ENCODE measurements at regions not wholly inside any gene's neighbourhood (a gene's known extent, or its start where the extent isn't known, plus 50 kb on each side); places are given as distances from the start of the nearest gene placed in this dataset.
"Not testable (repeated sequence)": the region's sequence is repeated elsewhere in the genome, so short reads cannot be mapped to it uniquely, and the experiment has no call there.

DNA sequence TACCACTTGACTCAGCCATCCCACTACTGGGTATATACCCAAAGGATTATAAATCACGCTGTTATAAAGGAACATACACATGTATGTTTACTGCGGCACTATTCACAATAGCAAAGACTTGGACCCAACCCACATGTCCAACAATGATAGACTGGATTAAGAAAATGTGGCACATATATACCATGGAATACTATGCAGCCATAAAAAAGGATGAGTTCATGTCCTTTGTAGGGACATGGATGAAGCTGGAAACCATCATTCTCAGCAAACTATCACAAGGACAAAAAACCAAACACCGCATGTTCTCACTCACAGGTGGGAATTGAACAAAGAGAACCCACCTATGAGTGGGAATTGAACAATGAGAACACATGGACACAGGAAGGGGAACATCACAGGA lies 387.6 kb downstream of the RAD51AP2 start:
- DNase-seq; H3K79me2 ChIP-seq (ENCODE audit: low read length); H3K4me3 ChIP-seq (ENCODE audit: low read length); H2AFZ ChIP-seq (ENCODE audit: low read length); H3K27ac ChIP-seq (ENCODE audit: low read length); H3K4me1 ChIP-seq (ENCODE audit: low read length); H3K9me3 ChIP-seq (ENCODE audit: low read length); H3K36me3 ChIP-seq (ENCODE audit: insufficient read depth, low read length); H3K4me2 ChIP-seq (ENCODE audit: low read depth, low read length, poor library complexity, severe bottlenecking); H3K27me3 ChIP-seq (ENCODE audit: low read length); H3K9ac ChIP-seq (ENCODE audit: low read length); H3K9me2 ChIP-seq (replicated peaks; ENCODE audit: insufficient read depth, low read length); H4K20me1 ChIP-seq (ENCODE audit: insufficient read depth, low read depth, low read length): not testable (repeated sequence)

DNA sequence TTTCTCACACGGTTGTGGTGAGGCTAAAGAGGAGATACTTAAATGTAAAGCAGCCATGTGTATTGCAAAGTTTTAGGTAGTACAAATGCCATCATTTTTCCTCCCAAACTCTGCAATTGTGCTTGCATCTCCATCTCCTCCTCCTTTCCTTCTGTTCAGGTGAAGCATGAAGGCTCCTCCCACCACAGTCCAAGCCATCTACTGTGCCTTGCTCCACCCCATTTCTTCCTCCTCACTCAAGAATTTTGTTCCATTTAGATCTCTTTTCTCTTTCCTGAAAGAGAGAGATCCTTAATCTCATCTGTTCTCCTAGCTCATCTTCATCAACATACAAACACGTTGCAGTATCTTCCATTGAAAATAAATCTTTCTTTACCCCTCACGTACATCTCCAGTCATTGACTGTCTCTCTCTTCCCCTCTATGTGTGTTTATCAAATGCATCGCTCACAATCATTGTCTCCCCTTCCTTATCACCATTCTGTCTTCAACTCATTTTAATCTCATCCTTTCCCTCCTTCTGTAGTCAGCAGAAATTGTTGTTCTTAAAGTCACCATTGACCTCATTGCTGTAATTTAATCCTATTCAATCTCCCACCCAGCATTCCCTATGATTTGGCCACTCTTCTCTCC lies 392.1 kb downstream of the RAD51AP2 start:
- no peak overlapping the region for H2AFZ ChIP-seq (ENCODE audit: low read length)
- H3K9me2 ChIP-seq (replicated peaks; ENCODE audit: insufficient read depth, low read length) = no peaks in the 10 kb centered on the region
- H3K4me2 ChIP-seq (ENCODE audit: low read depth, low read length, poor library complexity, severe bottlenecking) = no peak overlapping the region
- H3K36me3 ChIP-seq (ENCODE audit: insufficient read depth, low read length) = no peaks in the 10 kb centered on the region
- no peak overlapping the region for H3K4me3 ChIP-seq (ENCODE audit: low read length)
- no peak overlapping the region for H3K27ac ChIP-seq (ENCODE audit: low read length)
- H3K9ac ChIP-seq (ENCODE audit: low read length) = no peak overlapping the region
- DNase-seq = no peak
- no peaks in the 10 kb centered on the region for H3K27me3 ChIP-seq (ENCODE audit: low read length)
- H3K79me2 ChIP-seq (ENCODE audit: low read length) = no peaks in the 10 kb centered on the region
- H3K9me3 ChIP-seq (ENCODE audit: low read length) = no peaks in the 10 kb centered on the region
- H4K20me1 ChIP-seq (ENCODE audit: insufficient read depth, low read depth, low read length) = no peaks in the 10 kb centered on the region
- no peaks in the 10 kb centered on the region for H3K4me1 ChIP-seq (ENCODE audit: low read length)

DNA sequence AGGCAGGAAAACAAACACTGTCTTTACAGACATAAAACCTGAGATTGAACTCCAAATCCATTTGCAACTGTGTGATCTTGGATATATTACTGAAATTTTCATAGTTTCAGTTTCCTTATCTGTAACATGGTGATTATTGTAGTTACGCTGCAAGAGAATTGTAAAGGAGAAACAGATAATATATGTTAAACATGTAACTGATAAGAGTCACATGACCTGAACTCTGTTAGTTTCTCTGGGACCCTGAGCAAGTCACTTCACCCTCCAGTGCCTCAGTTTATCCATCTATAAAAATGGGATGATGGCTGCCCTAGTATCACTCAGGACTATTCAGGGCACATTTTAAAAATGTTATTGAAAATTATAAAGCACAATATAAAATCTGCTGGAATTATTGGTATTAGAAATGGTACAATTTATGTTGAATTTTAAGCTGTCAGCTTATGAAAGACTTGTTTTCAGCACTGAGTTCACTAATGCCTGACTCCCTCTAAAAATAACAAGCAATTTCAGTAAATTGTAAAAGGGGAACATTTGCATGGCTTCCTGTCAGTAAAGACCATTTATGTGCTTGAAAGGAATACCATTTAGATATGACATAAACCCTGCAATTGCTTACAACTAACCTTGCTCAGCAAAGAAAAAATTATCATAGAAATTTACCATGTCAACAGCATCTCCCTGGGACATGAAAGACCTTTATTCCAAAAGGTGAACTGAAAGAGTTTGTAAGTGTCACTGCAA lies 393.5 kb downstream of the RAD51AP2 start:
- Histone ChIP-seq H3K4me3 (ENCODE audit: low read length) (no peak overlapping the region), H2AFZ (ENCODE audit: low read length) (no peak overlapping the region), H3K79me2 (ENCODE audit: low read length) (no peaks in the 10 kb centered on the region)

DNA sequence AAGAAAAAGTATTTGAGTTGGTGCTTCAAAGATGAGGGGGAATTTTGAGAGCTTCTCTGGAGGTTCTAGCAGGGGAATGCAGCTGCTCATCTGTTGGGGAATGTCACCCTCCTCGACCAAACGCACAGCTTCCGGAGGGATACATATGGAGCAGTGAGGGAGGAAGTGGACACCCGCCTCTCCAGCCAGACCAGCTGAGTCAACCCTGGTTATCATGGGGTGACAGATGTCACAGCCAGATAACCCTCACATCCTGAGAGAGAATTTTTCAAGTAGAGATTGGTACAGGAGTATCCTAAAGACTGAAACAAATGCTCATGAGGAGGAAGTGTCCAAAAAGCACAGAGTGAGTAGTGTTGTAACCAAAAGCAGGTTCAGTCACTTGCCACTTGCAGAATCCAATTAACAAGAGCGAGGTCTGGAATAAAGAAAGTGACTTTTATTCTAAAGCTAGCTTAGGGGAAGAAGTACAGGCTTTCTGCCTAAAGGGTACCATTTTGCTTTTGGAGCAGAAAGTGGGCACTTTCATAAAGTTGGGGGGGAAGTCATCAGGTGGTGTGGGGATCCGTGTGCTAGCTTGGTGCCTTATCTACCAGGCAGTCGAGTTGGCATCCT lies 395.2 kb downstream of the RAD51AP2 start:
- no peak for DNase-seq
- Histone ChIP-seq H3K4me3 (ENCODE audit: low read length) (no peak overlapping the region), H3K9me2 (replicated peaks; ENCODE audit: insufficient read depth, low read length) (no peaks in the 10 kb centered on the region), H3K27ac (ENCODE audit: low read length) (no peak overlapping the region), H4K20me1 (ENCODE audit: insufficient read depth, low read depth, low read length) (no peaks in the 10 kb centered on the region), H3K4me1 (ENCODE audit: low read length) (no peaks in the 10 kb centered on the region), H3K9me3 (ENCODE audit: low read length) (no peaks in the 10 kb centered on the region), H3K27me3 (ENCODE audit: low read length) (no peaks in the 10 kb centered on the region), H2AFZ (ENCODE audit: low read length) (no peak overlapping the region), H3K4me2 (ENCODE audit: low read depth, low read length, poor library complexity, severe bottlenecking) (no peak overlapping the region), H3K79me2 (ENCODE audit: low read length) (no peaks in the 10 kb centered on the region), H3K36me3 (ENCODE audit: insufficient read depth, low read length) (no peaks in the 10 kb centered on the region), H3K9ac (ENCODE audit: low read length) (no peak overlapping the region)

More for the DNA sequence above, 393.5 kb downstream of the RAD51AP2 start:
- Histone ChIP-seq H3K4me1 (ENCODE audit: low read length) (no peaks in the 10 kb centered on the region), H3K36me3 (ENCODE audit: insufficient read depth, low read length) (no peaks in the 10 kb centered on the region), H3K9me3 (ENCODE audit: low read length) (no peaks in the 10 kb centered on the region), H3K27ac (ENCODE audit: low read length) (no peak overlapping the region), H3K4me2 (ENCODE audit: low read depth, low read length, poor library complexity, severe bottlenecking) (no peak overlapping the region), H3K9ac (ENCODE audit: low read length) (no peak overlapping the region), H3K9me2 (replicated peaks; ENCODE audit: insufficient read depth, low read length) (no peaks in the 10 kb centered on the region), H4K20me1 (ENCODE audit: insufficient read depth, low read depth, low read length) (no peaks in the 10 kb centered on the region), H3K27me3 (ENCODE audit: low read length) (no peaks in the 10 kb centered on the region)
- DNase-seq = no peak

DNA sequence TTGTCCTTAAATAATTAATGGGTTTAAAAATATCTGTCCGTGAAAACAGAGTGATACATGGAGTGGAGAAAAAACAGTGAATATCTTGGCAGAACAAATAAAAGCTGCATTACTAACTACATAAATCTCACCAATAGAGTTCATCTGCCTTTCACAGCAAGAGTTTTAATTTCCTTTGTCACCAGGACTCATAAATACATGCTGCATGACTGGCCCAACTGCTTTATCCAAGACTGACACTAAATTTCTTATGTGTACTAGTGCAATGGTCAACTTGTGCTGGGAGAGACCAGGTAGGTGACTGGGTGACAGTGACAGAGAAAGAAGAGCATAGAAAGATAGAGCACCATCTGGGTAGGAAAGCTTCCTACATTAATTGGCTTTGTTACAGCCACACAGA lies 402.8 kb downstream of the RAD51AP2 start:
- no peak overlapping the region for H3K4me3 ChIP-seq (ENCODE audit: low read length)
- no peak overlapping the region for H3K27ac ChIP-seq (ENCODE audit: low read length)
- H3K9me3 ChIP-seq (ENCODE audit: low read length) = no peaks in the 10 kb centered on the region
- no peaks in the 10 kb centered on the region for H3K79me2 ChIP-seq (ENCODE audit: low read length)
- no peaks in the 10 kb centered on the region for H3K27me3 ChIP-seq (ENCODE audit: low read length)
- no peaks in the 10 kb centered on the region for H3K36me3 ChIP-seq (ENCODE audit: insufficient read depth, low read length)
- no peaks in the 10 kb centered on the region for H3K9me2 ChIP-seq (replicated peaks; ENCODE audit: insufficient read depth, low read length)
- H4K20me1 ChIP-seq (ENCODE audit: insufficient read depth, low read depth, low read length) = no peaks in the 10 kb centered on the region
- H2AFZ ChIP-seq (ENCODE audit: low read length) = no peak overlapping the region
- no peaks in the 10 kb centered on the region for H3K4me1 ChIP-seq (ENCODE audit: low read length)
- no peak for DNase-seq
- H3K9ac ChIP-seq (ENCODE audit: low read length) = no peak overlapping the region
- H3K4me2 ChIP-seq (ENCODE audit: low read depth, low read length, poor library complexity, severe bottlenecking) = no peak overlapping the region

DNA sequence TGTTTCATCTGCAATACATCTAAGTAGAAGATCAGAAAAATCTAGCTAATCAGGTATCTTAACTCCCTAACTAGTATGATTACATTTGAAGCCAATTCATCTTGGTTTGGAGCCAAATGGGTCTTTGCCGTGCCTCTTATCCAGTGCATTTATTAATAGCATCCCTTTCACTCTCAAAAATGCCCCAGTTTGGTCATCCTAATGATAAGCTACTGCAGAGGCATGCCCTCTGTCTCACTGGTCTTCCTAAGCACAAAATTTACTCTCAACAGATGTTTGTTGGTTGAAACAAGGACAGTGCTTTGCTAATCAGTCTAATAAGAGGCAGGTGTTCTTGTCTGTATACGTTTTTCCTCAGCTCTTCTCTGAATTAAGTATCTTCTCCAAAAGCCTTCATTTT lies 403.2 kb downstream of the RAD51AP2 start:
- H3K9me2 ChIP-seq (replicated peaks; ENCODE audit: insufficient read depth, low read length) = no peaks in the 10 kb centered on the region
- H3K4me3 ChIP-seq (ENCODE audit: low read length) = no peak overlapping the region
- no peaks in the 10 kb centered on the region for H3K27me3 ChIP-seq (ENCODE audit: low read length)
- no peak overlapping the region for H3K4me2 ChIP-seq (ENCODE audit: low read depth, low read length, poor library complexity, severe bottlenecking)
- H4K20me1 ChIP-seq (ENCODE audit: insufficient read depth, low read depth, low read length) = no peaks in the 10 kb centered on the region
- H2AFZ ChIP-seq (ENCODE audit: low read length) = no peak overlapping the region
- no peaks in the 10 kb centered on the region for H3K79me2 ChIP-seq (ENCODE audit: low read length)
- no peak for DNase-seq
- no peak overlapping the region for H3K27ac ChIP-seq (ENCODE audit: low read length)
- H3K36me3 ChIP-seq (ENCODE audit: insufficient read depth, low read length) = no peaks in the 10 kb centered on the region
- H3K9ac ChIP-seq (ENCODE audit: low read length) = no peak overlapping the region
- no peaks in the 10 kb centered on the region for H3K9me3 ChIP-seq (ENCODE audit: low read length)
- no peaks in the 10 kb centered on the region for H3K4me1 ChIP-seq (ENCODE audit: low read length)

DNA sequence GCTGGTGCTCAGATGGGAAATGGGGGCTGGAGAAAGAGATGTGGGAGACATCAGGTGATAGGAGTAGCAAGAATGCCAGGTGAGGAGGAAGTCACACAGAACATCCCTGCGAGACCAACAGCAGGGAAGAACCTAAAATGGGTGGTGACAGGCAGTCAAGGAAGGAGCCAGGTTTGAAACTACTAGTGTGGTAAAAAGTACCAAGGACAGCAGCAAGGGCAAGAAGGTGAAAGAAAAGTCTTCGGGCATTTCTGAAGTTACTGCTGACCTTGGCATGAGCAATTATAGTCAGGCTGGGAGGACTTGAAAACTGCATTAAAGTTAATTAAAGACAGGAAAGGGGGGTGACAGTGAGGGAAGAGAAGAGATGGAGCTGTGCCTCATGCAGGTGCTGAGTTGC lies 410.4 kb downstream of the RAD51AP2 start:
- no peaks in the 10 kb centered on the region for H3K9me3 ChIP-seq (ENCODE audit: low read length)
- DNase-seq = no peak
- no peaks in the 10 kb centered on the region for H3K79me2 ChIP-seq (ENCODE audit: low read length)
- H3K4me3 ChIP-seq (ENCODE audit: low read length) = no peak overlapping the region
- no peaks in the 10 kb centered on the region for H4K20me1 ChIP-seq (ENCODE audit: insufficient read depth, low read depth, low read length)
- H2AFZ ChIP-seq (ENCODE audit: low read length) = no peak overlapping the region
- no peaks in the 10 kb centered on the region for H3K36me3 ChIP-seq (ENCODE audit: insufficient read depth, low read length)
- H3K27ac ChIP-seq (ENCODE audit: low read length) = no peak overlapping the region
- H3K27me3 ChIP-seq (ENCODE audit: low read length) = no peaks in the 10 kb centered on the region
- no peak overlapping the region for H3K9ac ChIP-seq (ENCODE audit: low read length)
- H3K9me2 ChIP-seq (replicated peaks; ENCODE audit: insufficient read depth, low read length) = no peaks in the 10 kb centered on the region
- peaks cover 5% of the 10 kb centered on the region for H3K4me1 ChIP-seq (ENCODE audit: low read length)
- H3K4me2 ChIP-seq (ENCODE audit: low read depth, low read length, poor library complexity, severe bottlenecking) = no peak overlapping the region

DNA sequence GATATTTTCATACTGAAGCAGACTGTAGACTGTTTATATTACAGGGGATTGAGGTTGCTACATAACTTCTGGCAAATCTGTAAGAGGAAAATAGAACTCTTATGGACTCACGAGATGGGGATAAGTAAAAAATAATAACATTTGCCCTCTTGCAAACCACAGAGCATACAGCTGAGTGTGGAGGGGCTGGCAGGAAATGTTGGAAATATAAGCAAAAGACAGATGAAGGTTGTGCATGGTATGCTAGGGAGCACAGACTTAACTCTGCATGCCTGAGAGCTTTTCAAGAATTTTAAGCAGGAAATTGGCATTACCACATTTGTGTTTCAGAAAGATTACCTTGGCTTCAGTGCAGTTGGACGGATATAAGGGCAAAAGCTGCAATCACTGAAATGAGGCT lies 411.1 kb downstream of the RAD51AP2 start:
- Histone ChIP-seq H3K9ac (ENCODE audit: low read length) (no peak overlapping the region), H3K9me2 (replicated peaks; ENCODE audit: insufficient read depth, low read length) (no peaks in the 10 kb centered on the region), H3K79me2 (ENCODE audit: low read length) (no peaks in the 10 kb centered on the region), H3K36me3 (ENCODE audit: insufficient read depth, low read length) (no peaks in the 10 kb centered on the region), H2AFZ (ENCODE audit: low read length) (no peak overlapping the region), H4K20me1 (ENCODE audit: insufficient read depth, low read depth, low read length) (no peaks in the 10 kb centered on the region), H3K4me3 (ENCODE audit: low read length) (no peak overlapping the region), H3K4me2 (ENCODE audit: low read depth, low read length, poor library complexity, severe bottlenecking) (no peak overlapping the region), H3K4me1 (ENCODE audit: low read length) (peaks cover 5% of the 10 kb centered on the region), H3K9me3 (ENCODE audit: low read length) (no peaks in the 10 kb centered on the region), H3K27ac (ENCODE audit: low read length) (no peak overlapping the region), H3K27me3 (ENCODE audit: low read length) (no peaks in the 10 kb centered on the region)
- DNase-seq = no peak
